Fibroblast of the conjunctiva (primary cell): ENCODE measurements at regions not wholly inside any gene's neighbourhood (a gene's known extent, or its start where the extent isn't known, plus 50 kb on each side); places are given as distances from the start of the nearest gene placed in this dataset.
A peak's percentile ranks its signal among the peaks of the same experiment; 100 is the strongest.

Source experiments
- DNase-seq: peaks from one replicate; pipeline ENCODE4 v3.0.0-alpha.2; 2010; ENCODE audit warnings: low read depth

DNA sequence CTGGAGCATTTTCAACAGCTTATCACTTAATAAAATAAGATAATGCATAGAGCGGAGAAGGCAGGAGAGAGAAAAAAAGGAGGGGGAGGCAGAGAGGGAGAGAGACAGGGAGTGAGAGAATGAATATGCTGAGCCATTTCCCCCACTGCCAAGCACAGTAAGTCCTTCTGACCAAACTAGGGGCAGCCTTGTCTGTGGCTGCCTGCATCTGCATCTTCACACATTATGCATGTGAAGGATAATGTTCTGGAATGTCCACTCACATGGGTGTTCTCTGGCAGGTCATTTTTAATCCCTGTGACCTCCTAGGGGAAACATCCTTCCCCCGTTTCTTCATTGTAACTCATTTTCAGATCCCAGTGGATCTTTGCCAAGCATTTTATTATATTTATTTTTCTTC, 269.3 kb downstream of the FOXA2 start:
- no peak for DNase-seq

GRCh38 chr20:22312744-22313346, 271.5 kb downstream of the FOXA2 start:
- peak; percentile 10 for DNase-seq

DNA sequence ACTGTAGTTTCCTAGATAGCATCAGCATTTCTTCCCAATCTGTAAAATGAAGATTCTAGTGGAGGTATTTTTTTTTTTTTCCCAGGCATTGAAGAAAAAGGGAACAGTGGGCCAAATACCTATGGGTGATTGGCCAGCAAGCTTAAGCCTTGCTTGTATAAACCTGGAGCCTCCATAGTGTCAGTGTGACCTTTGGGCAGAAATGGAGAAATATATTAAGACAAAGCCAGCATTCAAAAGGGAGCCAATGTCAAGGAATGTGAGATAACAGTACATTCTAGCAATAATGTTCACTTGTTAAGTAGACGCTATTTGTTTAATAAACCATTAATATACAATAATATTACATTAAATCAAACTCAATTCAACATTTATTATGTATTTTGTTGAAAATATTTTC, 275.4 kb downstream of the FOXA2 start:
- no peak for DNase-seq

GRCh38 chr20:22307409-22307808, 277.0 kb downstream of the FOXA2 start:
- no peak for DNase-seq

DNA sequence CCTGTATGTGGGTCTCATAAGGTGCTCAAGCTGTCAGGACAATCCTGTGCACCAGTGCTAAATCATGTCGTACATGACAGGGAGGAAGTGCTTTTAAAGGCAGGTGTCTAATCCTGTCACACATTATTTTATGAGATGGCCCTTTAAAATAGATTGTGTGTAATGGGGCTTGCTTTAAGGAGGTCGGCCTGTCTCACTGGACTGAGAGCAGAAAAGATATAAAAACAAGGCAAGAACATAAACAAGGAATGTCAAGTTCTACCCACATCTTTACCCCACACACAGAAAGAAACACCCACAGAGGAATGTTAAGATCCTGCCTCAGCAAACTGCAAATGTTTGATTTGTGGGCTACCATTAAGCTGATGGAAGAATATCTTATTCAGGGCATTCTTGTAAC, 279.0 kb downstream of the FOXA2 start:
- no peak for DNase-seq

DNA sequence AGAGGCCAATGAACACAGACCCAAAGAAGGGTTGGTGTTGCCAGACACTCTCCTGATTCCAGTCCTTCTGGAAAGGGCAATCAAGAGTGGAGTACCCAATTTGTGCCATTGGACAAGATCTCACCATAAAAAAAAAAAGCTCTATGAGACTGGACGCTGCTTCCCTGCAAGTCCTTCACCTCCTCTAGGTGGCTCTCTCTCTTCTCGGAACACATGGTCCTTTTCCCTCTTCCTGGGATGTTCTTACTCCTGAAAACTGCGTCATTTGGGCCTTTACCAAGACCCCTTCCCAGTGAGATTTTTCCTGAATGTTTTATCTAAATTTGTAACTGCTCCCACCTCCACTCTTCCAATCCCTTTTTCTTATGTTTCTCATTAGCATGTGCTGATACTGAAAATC, 280.8 kb downstream of the FOXA2 start:
- no peak for DNase-seq

GRCh38 chr20:22302039-22302438, 282.3 kb downstream of the FOXA2 start:
- no peak for DNase-seq

GRCh38 chr20:22293886-22294285, 290.5 kb downstream of the FOXA2 start:
- no peak for DNase-seq

- no peak for DNase-seq
These were observed 294.9 kb downstream of the FOXA2 start for GRCh38 chr20:22289442-22289841.

DNA sequence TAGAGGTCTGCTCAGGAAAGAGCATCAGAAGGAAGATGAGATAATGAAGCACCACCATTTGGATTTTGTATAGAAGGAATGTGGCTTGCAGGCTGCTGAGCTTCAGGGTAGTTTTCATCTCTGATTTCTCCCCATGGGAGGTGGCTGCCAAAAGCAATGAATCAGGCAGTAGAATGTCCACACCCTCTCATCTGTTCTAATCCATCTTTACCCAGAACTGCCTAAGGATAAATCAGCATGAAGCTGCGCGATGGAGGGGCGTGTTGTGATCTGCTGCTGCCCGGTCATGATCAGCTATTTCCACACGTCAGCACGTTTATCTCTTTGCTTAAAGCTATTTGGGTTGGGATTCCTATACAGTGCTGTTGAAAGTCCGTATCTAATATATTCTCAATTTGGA, 295.4 kb downstream of the FOXA2 start:
- no peak for DNase-seq

GRCh38 chr20:22288156-22288555, 296.2 kb downstream of the FOXA2 start:
- DNase-seq = no peak

DNA sequence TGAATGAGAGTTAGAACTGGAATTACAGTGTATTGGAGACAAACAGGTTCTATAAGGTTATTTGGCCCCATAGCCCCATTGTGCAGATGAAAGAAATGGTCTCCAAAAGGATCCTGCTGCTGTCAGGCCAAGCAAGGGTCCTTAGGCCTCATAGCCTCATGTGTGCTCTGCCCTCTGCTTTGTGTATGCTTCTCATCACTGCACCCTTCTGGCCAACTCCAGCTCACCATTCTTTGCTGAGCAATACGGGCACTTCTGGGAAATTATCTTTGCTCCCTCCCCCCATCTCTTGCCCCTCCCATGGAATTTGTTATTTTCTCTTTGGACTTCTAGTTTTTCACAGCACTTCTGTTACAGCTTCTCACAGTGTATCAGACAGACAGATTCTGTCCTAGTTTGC, 298.8 kb downstream of the FOXA2 start:
- DNase-seq = no peak

GRCh38 chr20:22282696-22283095, 301.7 kb downstream of the FOXA2 start:
- DNase-seq = no peak

- DNase-seq = no peak
These were observed 310.0 kb downstream of the FOXA2 start for GRCh38 chr20:22274330-22274729.

GRCh38 chr20:22268675-22269074, 315.7 kb downstream of the FOXA2 start:
- no peak for DNase-seq

- DNase-seq = no peak
These were observed 319.5 kb downstream of the FOXA2 start for GRCh38 chr20:22264917-22265316.

GRCh38 chr20:22260506-22260905, 323.9 kb downstream of the FOXA2 start:
- no peak for DNase-seq

DNA sequence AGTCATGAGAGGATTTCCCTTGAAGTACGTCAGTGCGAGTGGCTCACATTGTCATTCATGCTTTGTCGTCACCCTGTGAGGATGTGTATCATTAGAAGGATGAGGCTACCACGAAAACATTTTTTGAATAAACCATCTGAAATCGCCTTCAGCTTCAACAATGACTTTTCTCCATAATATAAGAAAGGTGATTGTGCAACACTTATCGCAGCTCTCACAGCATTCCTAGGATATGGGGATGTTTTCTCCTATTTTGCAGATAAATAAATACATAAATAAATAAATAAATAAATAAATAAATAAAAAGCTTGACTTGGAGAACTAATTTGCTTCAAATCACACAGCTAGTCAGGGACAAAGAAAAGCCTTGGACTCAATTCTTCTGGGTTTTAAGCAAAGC, 326.5 kb downstream of the FOXA2 start:
- DNase-seq = no peak

DNA sequence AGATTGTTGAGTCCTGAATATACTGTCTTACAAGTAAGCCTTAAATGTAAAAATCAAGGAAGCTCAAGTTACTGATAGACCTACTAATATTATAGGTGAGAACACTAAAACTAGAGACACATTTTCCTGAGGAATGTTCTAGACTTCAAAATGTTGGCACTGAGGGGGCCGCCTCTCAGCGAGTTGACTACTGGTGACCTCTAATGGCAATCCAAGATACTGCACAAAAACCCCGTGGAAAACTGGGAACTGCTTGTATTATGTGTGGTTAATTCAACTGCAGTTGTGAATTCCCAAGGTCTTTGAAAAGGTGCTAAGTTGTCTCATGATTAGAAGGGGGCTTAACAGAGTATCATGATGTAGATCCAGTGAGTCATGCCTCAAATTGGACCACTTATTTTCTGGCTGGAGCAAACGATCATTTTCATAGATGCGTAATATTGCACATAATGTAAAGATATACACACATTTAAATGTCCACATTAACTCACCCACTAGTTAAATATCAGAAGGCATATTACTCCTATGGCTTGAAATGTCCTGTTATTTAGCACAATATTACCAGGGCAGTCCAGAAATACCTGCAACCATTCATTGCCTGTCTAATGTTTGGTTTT, 336.2 kb downstream of the FOXA2 start:
- no peak for DNase-seq

DNA sequence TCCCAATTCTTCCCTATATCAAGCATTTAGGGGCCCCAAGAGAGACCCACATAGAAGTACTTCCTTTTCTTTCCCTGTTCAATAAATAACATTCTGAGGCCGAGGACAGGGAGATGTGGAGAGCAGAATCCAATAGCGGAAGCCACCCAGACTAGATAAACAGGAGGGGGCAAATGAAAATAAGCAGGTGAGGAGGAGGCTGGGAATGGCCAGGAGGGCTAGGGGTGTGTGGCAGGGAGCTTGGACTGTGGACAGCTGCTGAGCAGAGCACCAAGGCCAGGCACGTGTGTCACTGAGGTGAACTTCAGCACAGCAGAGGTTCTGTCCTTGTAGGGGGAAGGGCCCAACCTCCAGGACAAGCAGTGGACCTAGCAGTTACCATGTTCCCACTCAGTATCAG, 339.2 kb downstream of the FOXA2 start:
- no peak for DNase-seq

DNA sequence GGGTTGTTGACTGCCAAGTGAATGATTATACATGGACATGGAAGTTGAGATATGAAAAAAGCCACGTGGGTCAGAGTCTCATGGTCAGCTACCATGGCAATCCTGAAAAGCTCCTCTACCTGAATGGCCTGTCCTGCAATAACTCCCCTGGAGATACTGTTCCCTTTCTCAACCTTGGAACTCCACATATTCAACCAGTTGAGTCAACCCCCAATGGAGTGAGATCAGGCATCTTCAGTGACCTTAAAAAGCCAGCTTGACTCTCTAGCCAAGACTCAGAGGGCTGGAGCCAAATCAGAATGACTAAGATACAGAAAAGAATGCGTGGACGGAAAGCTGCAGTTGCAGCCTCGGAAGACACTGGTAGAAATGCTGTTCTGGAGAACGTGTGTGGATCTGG, 341.3 kb downstream of the FOXA2 start:
- no peak for DNase-seq

GRCh38 chr20:22241609-22242008, 342.8 kb downstream of the FOXA2 start:
- DNase-seq = no peak

- DNase-seq = no peak
These were observed 351.4 kb downstream of the FOXA2 start for GRCh38 chr20:22232923-22233322.

DNA sequence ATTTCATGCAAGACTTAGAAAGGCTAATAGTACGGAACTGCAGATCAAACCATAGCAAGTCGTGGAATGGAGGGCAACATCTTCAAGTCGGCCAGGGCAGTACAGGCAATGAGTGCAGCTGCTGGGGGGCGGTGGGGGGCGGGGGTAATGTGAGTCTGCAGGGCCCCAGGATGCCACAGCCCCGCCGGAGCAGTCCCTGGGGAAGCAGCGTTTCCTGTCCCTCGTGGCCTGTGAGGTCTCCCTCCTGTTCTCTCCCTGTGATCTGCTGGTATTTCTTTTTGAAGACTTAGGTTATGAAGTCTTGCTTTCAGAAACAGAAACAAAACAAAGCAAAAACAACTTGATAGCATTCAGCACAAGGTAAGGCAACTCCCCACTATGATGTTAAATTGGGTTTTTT, 351.9 kb downstream of the FOXA2 start:
- no peak for DNase-seq
